ENCODE measurements at regions not wholly inside any gene's neighbourhood (a gene's known extent, or its start where the extent isn't known, plus 50 kb on each side); places are given as distances from the start of the nearest gene placed in this dataset.

GRCh38 chr4:126957556-126957955 is 675.2 kb upstream of the INTU start:
- no peaks in the 10 kb centered on the region for H3K27me3 ChIP-seq (ENCODE audit: control insufficient read depth, insufficient read depth, low read length)
- no peak overlapping the region for H3K4me3 ChIP-seq (ENCODE audit: low read length in 3 of 3)
- no peak for TF ChIP-seq CTCF (IDR thresholded peaks at IDR 0.05; ENCODE audit: borderline replicate concordance, extremely low read depth, insufficient read depth)
- FAIRE-seq (no peak), DNase-seq (peak in 1 of 5 donors; percentile 25)
- intact Hi-C loops (cut with DNase I): no loop called here
- H3K9ac ChIP-seq (ENCODE audit: low read length in 3 of 3): no peak overlapping the region
- no peak overlapping the region for H3K27ac ChIP-seq (ENCODE audit: low read depth in 2 of 2, low read length in 2 of 2)
- no peaks in the 10 kb centered on the region for H3K9me3 ChIP-seq (ENCODE audit: control insufficient read depth in 2 of 3, insufficient read depth in 1 of 3, low read length in 3 of 3)
- H3K36me3 ChIP-seq (ENCODE audit: control insufficient read depth in 2 of 3, insufficient read depth in 3 of 3, low read length in 3 of 3): no peaks in the 10 kb centered on the region
- no peaks in the 10 kb centered on the region for H3K4me1 ChIP-seq (ENCODE audit: control insufficient read depth in 2 of 3, insufficient read depth in 2 of 3, low read depth in 1 of 3, low read length in 3 of 3)

- TF ChIP-seq CTCF (IDR thresholded peaks at IDR 0.05; ENCODE audit: borderline replicate concordance, extremely low read depth, insufficient read depth): no peak
- no peaks in the 10 kb centered on the region for H3K9me3 ChIP-seq (ENCODE audit: control insufficient read depth in 2 of 3, insufficient read depth in 1 of 3, low read length in 3 of 3)
- intact Hi-C loops (cut with DNase I): no loop called here
- no peaks in the 10 kb centered on the region for H3K27me3 ChIP-seq (ENCODE audit: control insufficient read depth, insufficient read depth, low read length)
- H3K4me3 ChIP-seq (ENCODE audit: low read length in 3 of 3): no peak overlapping the region
- no peak overlapping the region for H3K9ac ChIP-seq (ENCODE audit: low read length in 3 of 3)
- H3K36me3 ChIP-seq (ENCODE audit: control insufficient read depth in 2 of 3, insufficient read depth in 3 of 3, low read length in 3 of 3): no peaks in the 10 kb centered on the region
- FAIRE-seq (no peak), DNase-seq (no peak)
- no peak overlapping the region for H3K27ac ChIP-seq (ENCODE audit: low read depth in 2 of 2, low read length in 2 of 2)
- H3K4me1 ChIP-seq (ENCODE audit: control insufficient read depth in 2 of 3, insufficient read depth in 2 of 3, low read depth in 1 of 3, low read length in 3 of 3): no peaks in the 10 kb centered on the region
Observed at GRCh38 chr4:126957987-126958386, 674.8 kb upstream of the INTU start.

- intact Hi-C loops (cut with DNase I): no loop called here
- Histone ChIP-seq H3K36me3 (ENCODE audit: control insufficient read depth in 2 of 3, insufficient read depth in 3 of 3, low read length in 3 of 3) (no peaks in the 10 kb centered on the region), H3K27ac (ENCODE audit: low read depth in 2 of 2, low read length in 2 of 2) (no peak overlapping the region), H3K4me3 (ENCODE audit: low read length in 3 of 3) (no peak overlapping the region), H3K27me3 (ENCODE audit: control insufficient read depth, insufficient read depth, low read length) (no peaks in the 10 kb centered on the region), H3K4me1 (ENCODE audit: control insufficient read depth in 2 of 3, insufficient read depth in 2 of 3, low read depth in 1 of 3, low read length in 3 of 3) (no peaks in the 10 kb centered on the region), H3K9ac (ENCODE audit: low read length in 3 of 3) (no peak overlapping the region), H3K9me3 (ENCODE audit: control insufficient read depth in 2 of 3, insufficient read depth in 1 of 3, low read length in 3 of 3) (no peaks in the 10 kb centered on the region)
- no peak for TF ChIP-seq CTCF (IDR thresholded peaks at IDR 0.05; ENCODE audit: borderline replicate concordance, extremely low read depth, insufficient read depth)
- FAIRE-seq (no peak), DNase-seq (no peak)
Observed at GRCh38 chr4:126958482-126958881, 674.3 kb upstream of the INTU start.

- no peak overlapping the region for H3K4me3 ChIP-seq (ENCODE audit: low read length in 3 of 3)
- H3K9ac ChIP-seq (ENCODE audit: low read length in 3 of 3): no peak overlapping the region
- no peaks in the 10 kb centered on the region for H3K27me3 ChIP-seq (ENCODE audit: control insufficient read depth, insufficient read depth, low read length)
- intact Hi-C loops (cut with DNase I): no loop called here
- no peaks in the 10 kb centered on the region for H3K9me3 ChIP-seq (ENCODE audit: control insufficient read depth in 2 of 3, insufficient read depth in 1 of 3, low read length in 3 of 3)
- H3K36me3 ChIP-seq (ENCODE audit: control insufficient read depth in 2 of 3, insufficient read depth in 3 of 3, low read length in 3 of 3): no peaks in the 10 kb centered on the region
- DNase-seq (no peak), FAIRE-seq (no peak)
- no peaks in the 10 kb centered on the region for H3K4me1 ChIP-seq (ENCODE audit: control insufficient read depth in 2 of 3, insufficient read depth in 2 of 3, low read depth in 1 of 3, low read length in 3 of 3)
- no peak overlapping the region for H3K27ac ChIP-seq (ENCODE audit: low read depth in 2 of 2, low read length in 2 of 2)
- no peak for TF ChIP-seq CTCF (IDR thresholded peaks at IDR 0.05; ENCODE audit: borderline replicate concordance, extremely low read depth, insufficient read depth)
Observed at GRCh38 chr4:126959056-126959745, 673.6 kb upstream of the INTU start.

Data from kidney (tissue), 13 donors.